ENCODE measurements at regions not wholly inside any gene's neighbourhood (a gene's known extent, or its start where the extent isn't known, plus 50 kb on each side); places are given as distances from the start of the nearest gene placed in this dataset.

DNA sequence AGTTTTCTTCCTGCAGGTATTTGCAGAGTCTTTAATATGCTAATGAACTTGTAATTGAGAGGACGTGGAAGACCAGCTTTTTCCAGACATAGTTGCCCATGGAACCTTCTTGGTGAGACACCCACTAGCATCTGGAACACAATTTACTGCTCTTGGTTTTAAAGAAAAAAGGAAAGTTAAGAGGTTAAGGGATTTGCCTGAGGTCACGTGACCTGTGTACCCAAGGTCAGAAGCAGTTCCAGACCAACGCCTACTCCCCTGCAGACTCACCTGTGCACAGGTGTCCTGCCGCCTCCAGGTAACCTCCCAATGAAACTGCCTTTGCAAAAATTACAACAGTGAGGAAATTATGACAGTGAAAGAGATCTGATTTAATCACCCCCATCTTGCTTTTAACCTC lies 172.7 kb downstream of the ANAPC1 start:
- no peak for TF ChIP-seq POLR2A (IDR thresholded peaks at IDR 0.05)
- TF ChIP-seq, protein P1, sequence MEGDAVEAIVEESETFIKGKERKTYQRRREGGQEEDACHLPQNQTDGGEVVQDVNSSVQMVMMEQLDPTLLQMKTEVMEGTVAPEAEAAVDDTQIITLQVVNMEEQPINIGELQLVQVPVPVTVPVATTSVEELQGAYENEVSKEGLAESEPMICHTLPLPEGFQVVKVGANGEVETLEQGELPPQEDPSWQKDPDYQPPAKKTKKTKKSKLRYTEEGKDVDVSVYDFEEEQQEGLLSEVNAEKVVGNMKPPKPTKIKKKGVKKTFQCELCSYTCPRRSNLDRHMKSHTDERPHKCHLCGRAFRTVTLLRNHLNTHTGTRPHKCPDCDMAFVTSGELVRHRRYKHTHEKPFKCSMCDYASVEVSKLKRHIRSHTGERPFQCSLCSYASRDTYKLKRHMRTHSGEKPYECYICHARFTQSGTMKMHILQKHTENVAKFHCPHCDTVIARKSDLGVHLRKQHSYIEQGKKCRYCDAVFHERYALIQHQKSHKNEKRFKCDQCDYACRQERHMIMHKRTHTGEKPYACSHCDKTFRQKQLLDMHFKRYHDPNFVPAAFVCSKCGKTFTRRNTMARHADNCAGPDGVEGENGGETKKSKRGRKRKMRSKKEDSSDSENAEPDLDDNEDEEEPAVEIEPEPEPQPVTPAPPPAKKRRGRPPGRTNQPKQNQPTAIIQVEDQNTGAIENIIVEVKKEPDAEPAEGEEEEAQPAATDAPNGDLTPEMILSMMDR (IDR thresholded peaks at IDR 0.05) = no peak
- TF ChIP-seq EP300 (IDR thresholded peaks at IDR 0.05; ENCODE audit: low read depth) = no peak
- no peak for TF ChIP-seq POLR2AphosphoS5 (IDR thresholded peaks at IDR 0.05)
